Activated T-helper 1 cell treated with anti-CD3 and anti-CD28 coated beads, Interleukin-12 subunit alpha, Interleukin-12 subunit beta, Interleukin-2, Interleukin-4 antibody, amounts not matched to agents 30 ng/mL and 10 ng/mL and 1 ng/mL, durations not matched to agents 14 hours and 24 hours and 36 hours (primary cell): ENCODE measurements at regions not wholly inside any gene's neighbourhood (a gene's known extent, or its start where the extent isn't known, plus 50 kb on each side); places are given as distances from the start of the nearest gene placed in this dataset.
"Not testable (repeated sequence)": the region's sequence is repeated elsewhere in the genome, so short reads cannot be mapped to it uniquely, and the experiment has no call there.

Experiments
- DNase-seq: peaks from one replicate; pipeline ENCODE4 v3.0.0; 2021; ENCODE audit warnings: low spot score
- H3K27ac Mint-ChIP-seq: one replicate; pipeline ENCODE4 v1.8.0; 2021; ENCODE audit warnings: mild to moderate bottlenecking, mixed read lengths
- H3K27me3 Mint-ChIP-seq: one replicate; pipeline ENCODE4 v1.8.0; 2022; ENCODE audit warnings: mild to moderate bottlenecking, moderate library complexity, mixed read lengths; ENCODE audit not compliant: insufficient read depth
- H3K36me3 Mint-ChIP-seq: one replicate; pipeline ENCODE4 v1.8.0; 2021; ENCODE audit warnings: low read depth, mixed read lengths
- H3K4me1 Mint-ChIP-seq: one replicate; pipeline ENCODE4 v1.8.0; 2021; ENCODE audit warnings: low read depth, mixed read lengths
- H3K4me3 Mint-ChIP-seq: one replicate; pipeline ENCODE4 v1.8.0; 2021; ENCODE audit warnings: mild to moderate bottlenecking, moderate library complexity, mixed read lengths
- H3K9me3 Mint-ChIP-seq: one replicate; pipeline ENCODE4 v1.8.0; 2021; ENCODE audit warnings: mixed read lengths
- intact Hi-C: fragments of 100-400 bp; cut with micrococcal nuclease; formaldehyde crosslinking; loops from one replicate; pipeline ENCODE4 v1.15.1; 2024

GRCh38 chr4:121616449-121616848 is 80.3 kb downstream of the ANXA5 start:
- H3K27ac Mint-ChIP-seq, H3K36me3 Mint-ChIP-seq, DNase-seq, H3K9me3 Mint-ChIP-seq, H3K4me1 Mint-ChIP-seq, H3K4me3 Mint-ChIP-seq, intact Hi-C loops: not testable (repeated sequence)
- H3K27me3 Mint-ChIP-seq, result peaks cover 10% of the 10 kb centered on the region

- Mint-ChIP-seq H3K36me3 (no peaks in the 10 kb centered on the region), H3K9me3 (no peaks in the 10 kb centered on the region), H3K27me3 (peaks cover 11% of the 10 kb centered on the region), H3K4me3 (no peak overlapping the region), H3K27ac (no peak overlapping the region), H3K4me1 (no peaks in the 10 kb centered on the region)
- DNase-seq, result no peak
- intact Hi-C loops, result no loop called here
These were observed 82.7 kb downstream of the ANXA5 start for GRCh38 chr4:121614101-121614500.

GRCh38 chr4:121599049-121599448 is 97.7 kb downstream of the ANXA5 start:
- intact Hi-C loops, result no loop called here
- Mint-ChIP-seq H3K27me3 (peaks cover 11% of the 10 kb centered on the region), H3K36me3 (no peaks in the 10 kb centered on the region), H3K9me3 (no peaks in the 10 kb centered on the region), H3K27ac (no peak overlapping the region), H3K4me1 (peaks cover 7% of the 10 kb centered on the region), H3K4me3 (no peak overlapping the region)
- no peak for DNase-seq

GRCh38 chr4:121597346-121597934 is 99.3 kb downstream of the ANXA5 start:
- no peak for DNase-seq
- Mint-ChIP-seq H3K4me1 (peaks cover 7% of the 10 kb centered on the region), H3K27me3 (peaks cover 11% of the 10 kb centered on the region), H3K36me3 (no peaks in the 10 kb centered on the region), H3K27ac (no peak overlapping the region), H3K9me3 (no peaks in the 10 kb centered on the region), H3K4me3 (no peak overlapping the region)
- intact Hi-C loops, result no loop called here

GRCh38 chr4:121594796-121595526 is 101.8 kb downstream of the ANXA5 start:
- no peak for DNase-seq
- H3K4me3 Mint-ChIP-seq, result no peak overlapping the region
- H3K4me1 Mint-ChIP-seq, result peaks cover 7% of the 10 kb centered on the region
- H3K9me3 Mint-ChIP-seq, result no peaks in the 10 kb centered on the region
- intact Hi-C loops, result no loop called here
- no peaks in the 10 kb centered on the region for H3K36me3 Mint-ChIP-seq
- peaks cover 10% of the 10 kb centered on the region for H3K27me3 Mint-ChIP-seq
- H3K27ac Mint-ChIP-seq, result no peak overlapping the region

- H3K9me3 Mint-ChIP-seq, result no peaks in the 10 kb centered on the region
- H3K27ac Mint-ChIP-seq, result no peak overlapping the region
- no peak for DNase-seq
- H3K36me3 Mint-ChIP-seq, result no peaks in the 10 kb centered on the region
- no peak overlapping the region for H3K4me3 Mint-ChIP-seq
- H3K27me3 Mint-ChIP-seq, result peaks cover 7% of the 10 kb centered on the region
- peaks cover 7% of the 10 kb centered on the region for H3K4me1 Mint-ChIP-seq
- intact Hi-C loops, result no loop called here
These were observed 103.0 kb downstream of the ANXA5 start for GRCh38 chr4:121593760-121594159.

- H3K4me3 Mint-ChIP-seq, DNase-seq, H3K27me3 Mint-ChIP-seq, H3K36me3 Mint-ChIP-seq, intact Hi-C loops, H3K4me1 Mint-ChIP-seq, H3K27ac Mint-ChIP-seq, H3K9me3 Mint-ChIP-seq: not testable (repeated sequence)
These were observed 104.5 kb downstream of the ANXA5 start for GRCh38 chr4:121592257-121592656.

GRCh38 chr4:121584836-121585235 is 111.9 kb downstream of the ANXA5 start:
- intact Hi-C loops, result no loop called here
- Mint-ChIP-seq H3K27me3 (peaks cover 18% of the 10 kb centered on the region), H3K4me3 (no peak overlapping the region)

GRCh38 chr4:121583396-121583795 is 113.4 kb downstream of the ANXA5 start:
- no peak for DNase-seq
- intact Hi-C loops, result no loop called here
- H3K36me3 Mint-ChIP-seq, result no peaks in the 10 kb centered on the region
- H3K27ac Mint-ChIP-seq, result no peak overlapping the region
- H3K4me1 Mint-ChIP-seq, result no peaks in the 10 kb centered on the region
- peaks cover 21% of the 10 kb centered on the region for H3K27me3 Mint-ChIP-seq
- no peak overlapping the region for H3K4me3 Mint-ChIP-seq
- H3K9me3 Mint-ChIP-seq, result no peaks in the 10 kb centered on the region

More at GRCh38 chr4:121584836-121585235, 111.9 kb downstream of the ANXA5 start:
- no peak overlapping the region for H3K27ac Mint-ChIP-seq
- no peak for DNase-seq
- H3K9me3 Mint-ChIP-seq, result no peaks in the 10 kb centered on the region
- no peaks in the 10 kb centered on the region for H3K4me1 Mint-ChIP-seq
- H3K36me3 Mint-ChIP-seq, result no peaks in the 10 kb centered on the region

- Mint-ChIP-seq H3K36me3 (no peaks in the 10 kb centered on the region), H3K27ac (no peak overlapping the region)
- intact Hi-C loops, result no loop called here
These were observed 114.5 kb downstream of the ANXA5 start for GRCh38 chr4:121582296-121582695.

GRCh38 chr4:121575392-121575791 is 121.4 kb downstream of the ANXA5 start:
- H3K27ac Mint-ChIP-seq, H3K4me1 Mint-ChIP-seq, H3K36me3 Mint-ChIP-seq, DNase-seq, intact Hi-C loops, H3K9me3 Mint-ChIP-seq, H3K4me3 Mint-ChIP-seq: not testable (repeated sequence)
- peaks cover 20% of the 10 kb centered on the region for H3K27me3 Mint-ChIP-seq

More at GRCh38 chr4:121582296-121582695, 114.5 kb downstream of the ANXA5 start:
- H3K4me3 Mint-ChIP-seq, result no peak overlapping the region
- H3K4me1 Mint-ChIP-seq, result no peaks in the 10 kb centered on the region
- peaks cover 19% of the 10 kb centered on the region for H3K27me3 Mint-ChIP-seq
- no peaks in the 10 kb centered on the region for H3K9me3 Mint-ChIP-seq
- no peak for DNase-seq

GRCh38 chr4:121574618-121575017 is 122.2 kb downstream of the ANXA5 start:
- Mint-ChIP-seq H3K4me3 (no peak overlapping the region), H3K27me3 (peaks cover 17% of the 10 kb centered on the region), H3K27ac (no peak overlapping the region), H3K4me1 (no peaks in the 10 kb centered on the region), H3K36me3 (no peaks in the 10 kb centered on the region), H3K9me3 (no peaks in the 10 kb centered on the region)
- intact Hi-C loops, result no loop called here
- DNase-seq, result no peak

GRCh38 chr4:121567748-121568147 is 129.0 kb downstream of the ANXA5 start:
- no peak for DNase-seq
- H3K27ac Mint-ChIP-seq, result no peak overlapping the region
- H3K4me1 Mint-ChIP-seq, result no peaks in the 10 kb centered on the region
- H3K4me3 Mint-ChIP-seq, result no peak overlapping the region
- H3K27me3 Mint-ChIP-seq, result no peaks in the 10 kb centered on the region
- no peaks in the 10 kb centered on the region for H3K36me3 Mint-ChIP-seq
- H3K9me3 Mint-ChIP-seq, result no peaks in the 10 kb centered on the region
- intact Hi-C loops, result no loop called here
